IMR-90 (cell line): ENCODE measurements at regions not wholly inside any gene's neighbourhood (a gene's known extent, or its start where the extent isn't known, plus 50 kb on each side); places are given as distances from the start of the nearest gene placed in this dataset.
A peak's percentile ranks its signal among the peaks of the same experiment; 100 is the strongest.

Experiments
- CEBPB ChIP-seq: IDR thresholded peaks from 2 replicates; pipeline ENCODE4 v1.6.1; 2012; ENCODE audit warnings: low read depth, low read length, improper control_type of control experiment
- CTCF ChIP-seq: conservative IDR thresholded peaks from 2 replicates; pipeline ENCODE4 v1.5.1; 2012; ENCODE audit warnings: mild to moderate bottlenecking, low read depth, low read length, improper control_type of control experiment
- POLR2A ChIP-seq: IDR thresholded peaks from 2 replicates; pipeline ENCODE4 v1.6.1; 2012; ENCODE audit warnings: mild to moderate bottlenecking, low read depth, low read length
- RAD21 ChIP-seq: IDR thresholded peaks from 2 replicates; pipeline ENCODE4 v1.6.1; 2012; ENCODE audit warnings: low read length, improper control_type of control experiment
- TF ChIP-seq, protein P1 (sequence below): fragments of 150-350 bp; IDR thresholded peaks from 2 replicates; pipeline ENCODE4 v1.6.1; 2016; ENCODE audit warnings: low read depth, mild to moderate bottlenecking, low read length, moderate library complexity, borderline replicate concordance

DNA sequence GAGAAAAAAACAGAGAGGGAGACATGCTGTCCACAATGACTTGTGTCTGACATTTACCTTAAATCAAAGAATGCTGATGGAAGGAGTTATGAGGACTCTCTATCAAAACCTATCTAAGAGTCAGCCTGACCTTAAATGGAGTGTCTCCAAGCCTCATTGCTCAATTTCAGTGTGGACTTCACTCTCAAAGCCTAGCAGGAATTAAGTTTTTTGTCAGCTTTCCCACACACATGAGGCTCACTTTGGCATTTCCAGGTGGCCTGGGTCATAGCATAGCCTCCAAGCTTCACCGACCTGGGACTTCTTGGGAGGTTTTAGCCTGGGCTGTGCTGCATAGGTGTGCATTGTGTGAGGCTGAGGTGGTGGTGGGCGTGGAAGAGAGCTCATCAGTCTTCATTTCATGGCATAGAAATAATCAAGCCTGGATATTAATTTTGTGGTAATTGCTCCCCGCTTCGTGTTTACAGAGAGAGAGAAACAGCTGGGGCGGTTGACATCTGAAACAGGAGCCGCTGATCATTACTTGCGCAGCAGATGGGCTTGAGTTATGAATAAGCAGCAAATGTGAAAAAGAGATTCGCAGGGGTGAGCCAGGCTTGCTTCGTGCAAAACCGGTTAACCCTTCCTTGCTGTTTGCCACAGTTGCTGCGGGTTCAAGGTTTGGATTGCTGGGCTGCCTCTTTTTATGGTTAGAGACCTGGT lies 647.8 kb downstream of the INHBA start:
- TF ChIP-seq POLR2A (no peak), CEBPB (peak; percentile 10; the same call in 1 of the 2 replicates), RAD21 (no peak), CTCF (no peak)
- TF ChIP-seq, protein P1, sequence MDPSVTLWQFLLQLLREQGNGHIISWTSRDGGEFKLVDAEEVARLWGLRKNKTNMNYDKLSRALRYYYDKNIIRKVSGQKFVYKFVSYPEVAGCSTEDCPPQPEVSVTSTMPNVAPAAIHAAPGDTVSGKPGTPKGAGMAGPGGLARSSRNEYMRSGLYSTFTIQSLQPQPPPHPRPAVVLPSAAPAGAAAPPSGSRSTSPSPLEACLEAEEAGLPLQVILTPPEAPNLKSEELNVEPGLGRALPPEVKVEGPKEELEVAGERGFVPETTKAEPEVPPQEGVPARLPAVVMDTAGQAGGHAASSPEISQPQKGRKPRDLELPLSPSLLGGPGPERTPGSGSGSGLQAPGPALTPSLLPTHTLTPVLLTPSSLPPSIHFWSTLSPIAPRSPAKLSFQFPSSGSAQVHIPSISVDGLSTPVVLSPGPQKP, result no peak
